Osteocyte (in vitro differentiated cells): ENCODE measurements at regions not wholly inside any gene's neighbourhood (a gene's known extent, or its start where the extent isn't known, plus 50 kb on each side); places are given as distances from the start of the nearest gene placed in this dataset.
A peak's percentile ranks its signal among the peaks of the same experiment; 100 is the strongest.

ENCODE experiments used
- DNase-seq: peaks from one replicate; pipeline ENCODE4 v3.0.0; 2021; ENCODE audit warnings: mixed read lengths; ENCODE audit not compliant: unreplicated experiment; ENCODE audit errors: extremely low spot score
- H3K27ac Mint-ChIP-seq: one replicate; pipeline ENCODE4 v1.8.0; 2021; ENCODE audit warnings: mild to moderate bottlenecking, mixed read lengths; ENCODE audit not compliant: unreplicated experiment
- H3K27me3 Mint-ChIP-seq: one replicate; pipeline ENCODE4 v1.8.0; 2021; ENCODE audit warnings: mixed read lengths; ENCODE audit not compliant: unreplicated experiment
- H3K36me3 Mint-ChIP-seq: one replicate; pipeline ENCODE4 v1.8.0; 2021; ENCODE audit warnings: mixed read lengths; ENCODE audit not compliant: unreplicated experiment
- H3K4me1 Mint-ChIP-seq: one replicate; pipeline ENCODE4 v1.8.0; 2021; ENCODE audit warnings: mixed read lengths; ENCODE audit not compliant: unreplicated experiment
- H3K4me3 Mint-ChIP-seq: one replicate; pipeline ENCODE4 v1.8.0; 2021; ENCODE audit warnings: mild to moderate bottlenecking, moderate library complexity, mixed read lengths; ENCODE audit not compliant: unreplicated experiment
- H3K9me3 Mint-ChIP-seq: one replicate; pipeline ENCODE4 v1.8.0; 2021; ENCODE audit warnings: mixed read lengths; ENCODE audit not compliant: unreplicated experiment
- CTCF ChIP-seq: fragments of 200-600 bp; sonication (generic); IDR thresholded peaks from 2 replicates; pipeline ENCODE4 v1.5.0; 2021; ENCODE audit warnings: antibody characterized with exemption, mild to moderate bottlenecking, moderate library complexity

GRCh38 chr2:42909966-42910365, 117.6 kb upstream of the HAAO start:
- H3K36me3 Mint-ChIP-seq: no peaks in the 10 kb centered on the region

GRCh38 chr2:42908518-42909200, 116.3 kb upstream of the HAAO start:
- DNase-seq: no peak
- no peak for TF ChIP-seq CTCF
- Mint-ChIP-seq H3K27ac (no peak overlapping the region), H3K4me3 (no peak overlapping the region), H3K27me3 (no peaks in the 10 kb centered on the region), H3K36me3 (no peaks in the 10 kb centered on the region), H3K9me3 (no peaks in the 10 kb centered on the region), H3K4me1 (peaks cover 35% of the 10 kb centered on the region)

More at GRCh38 chr2:42909966-42910365, 117.6 kb upstream of the HAAO start:
- no peaks in the 10 kb centered on the region for H3K9me3 Mint-ChIP-seq
- no peak overlapping the region for H3K27ac Mint-ChIP-seq
- DNase-seq: no peak
- H3K27me3 Mint-ChIP-seq: no peaks in the 10 kb centered on the region
- no peak for TF ChIP-seq CTCF
- H3K4me1 Mint-ChIP-seq: peaks cover 30% of the 10 kb centered on the region
- H3K4me3 Mint-ChIP-seq: no peak overlapping the region

GRCh38 chr2:42907835-42908234, 115.5 kb upstream of the HAAO start:
- Mint-ChIP-seq H3K4me3 (no peak overlapping the region), H3K36me3 (no peaks in the 10 kb centered on the region), H3K9me3 (no peaks in the 10 kb centered on the region), H3K4me1 (peaks cover 41% of the 10 kb centered on the region), H3K27ac (no peak overlapping the region), H3K27me3 (no peaks in the 10 kb centered on the region)
- no peak for DNase-seq
- no peak for TF ChIP-seq CTCF

GRCh38 chr2:42906557-42907411, 114.4 kb upstream of the HAAO start:
- H3K36me3 Mint-ChIP-seq: no peaks in the 10 kb centered on the region
- no peak for DNase-seq
- H3K27ac Mint-ChIP-seq: peak overlapping the region; percentile 95
- H3K4me3 Mint-ChIP-seq: peak overlapping the region; percentile 53
- H3K4me1 Mint-ChIP-seq: peaks cover 41% of the 10 kb centered on the region
- H3K9me3 Mint-ChIP-seq: no peaks in the 10 kb centered on the region
- no peak for TF ChIP-seq CTCF
- H3K27me3 Mint-ChIP-seq: no peaks in the 10 kb centered on the region

- no peaks in the 10 kb centered on the region for H3K36me3 Mint-ChIP-seq
- no peak for DNase-seq
- no peak overlapping the region for H3K4me3 Mint-ChIP-seq
- H3K9me3 Mint-ChIP-seq: no peaks in the 10 kb centered on the region
- peaks cover 44% of the 10 kb centered on the region for H3K4me1 Mint-ChIP-seq
- H3K27ac Mint-ChIP-seq: peak overlapping the region; percentile 95
- no peak for TF ChIP-seq CTCF
- no peaks in the 10 kb centered on the region for H3K27me3 Mint-ChIP-seq
These were observed 113.8 kb upstream of the HAAO start for GRCh38 chr2:42906111-42906556.
